ENCODE measurements at regions not wholly inside any gene's neighbourhood (a gene's known extent, or its start where the extent isn't known, plus 50 kb on each side); places are given as distances from the start of the nearest gene placed in this dataset.

GRCh38 chr11:112570333-112570732, 309.7 kb upstream of the PLET1 start:
- in situ Hi-C loops (cut with HindIII; ENCODE audit: low sequenced_read_pairs) = no loop called here

GRCh38 chr11:112579282-112579681, 318.6 kb upstream of the PLET1 start:
- in situ Hi-C loops (cut with HindIII; ENCODE audit: low sequenced_read_pairs) = no loop called here

GRCh38 chr11:112580864-112581263, 320.2 kb upstream of the PLET1 start:
- in situ Hi-C loops (cut with HindIII; ENCODE audit: low sequenced_read_pairs) = no loop called here

GRCh38 chr11:112581747-112582146, 321.1 kb upstream of the PLET1 start:
- in situ Hi-C loops (cut with HindIII; ENCODE audit: low sequenced_read_pairs) = no loop called here

GRCh38 chr11:112582366-112582765, 321.7 kb upstream of the PLET1 start:
- in situ Hi-C loops (cut with HindIII; ENCODE audit: low sequenced_read_pairs) = no loop called here

GRCh38 chr11:112583261-112583893, 322.7 kb upstream of the PLET1 start:
- in situ Hi-C loops (cut with HindIII; ENCODE audit: low sequenced_read_pairs) = no loop called here

GRCh38 chr11:112584672-112585071, 324.0 kb upstream of the PLET1 start:
- in situ Hi-C loops (cut with HindIII; ENCODE audit: low sequenced_read_pairs) = no loop called here

GRCh38 chr11:112587664-112588063, 327.0 kb upstream of the PLET1 start:
- in situ Hi-C loops (cut with HindIII; ENCODE audit: low sequenced_read_pairs) = no loop called here

- in situ Hi-C loops (cut with HindIII; ENCODE audit: low sequenced_read_pairs) = no loop called here
These were observed 327.6 kb upstream of the PLET1 start for GRCh38 chr11:112588252-112588694.

GRCh38 chr11:112589155-112589554, 328.5 kb upstream of the PLET1 start:
- in situ Hi-C loops (cut with HindIII; ENCODE audit: low sequenced_read_pairs) = no loop called here

- in situ Hi-C loops (cut with HindIII; ENCODE audit: low sequenced_read_pairs) = no loop called here
These were observed 330.1 kb upstream of the PLET1 start for GRCh38 chr11:112590764-112591163.

GRCh38 chr11:112593440-112593839, 332.8 kb upstream of the PLET1 start:
- in situ Hi-C loops (cut with HindIII; ENCODE audit: low sequenced_read_pairs) = no loop called here

- in situ Hi-C loops (cut with HindIII; ENCODE audit: low sequenced_read_pairs) = no loop called here
These were observed 335.7 kb upstream of the PLET1 start for GRCh38 chr11:112596324-112596723.

- in situ Hi-C loops (cut with HindIII; ENCODE audit: low sequenced_read_pairs) = no loop called here
These were observed 336.7 kb upstream of the PLET1 start for GRCh38 chr11:112597286-112597790.

- in situ Hi-C loops (cut with HindIII; ENCODE audit: low sequenced_read_pairs) = no loop called here
These were observed 338.6 kb upstream of the PLET1 start for GRCh38 chr11:112599265-112599664.

GRCh38 chr11:112599856-112600533, 339.3 kb upstream of the PLET1 start:
- in situ Hi-C loops (cut with HindIII; ENCODE audit: low sequenced_read_pairs) = no loop called here

GRCh38 chr11:112605093-112605666, 344.5 kb upstream of the PLET1 start:
- in situ Hi-C loops (cut with HindIII; ENCODE audit: low sequenced_read_pairs) = no loop called here

- in situ Hi-C loops (cut with HindIII; ENCODE audit: low sequenced_read_pairs) = no loop called here
These were observed 346.0 kb upstream of the PLET1 start for GRCh38 chr11:112606656-112607055.

GRCh38 chr11:112608509-112608908, 347.8 kb upstream of the PLET1 start:
- in situ Hi-C loops (cut with HindIII; ENCODE audit: low sequenced_read_pairs) = no loop called here

- in situ Hi-C loops (cut with HindIII; ENCODE audit: low sequenced_read_pairs) = no loop called here
These were observed 349.8 kb upstream of the PLET1 start for GRCh38 chr11:112610494-112610893.

- in situ Hi-C loops (cut with HindIII; ENCODE audit: low sequenced_read_pairs) = no loop called here
These were observed 350.0 kb upstream of the NCAM1 start for GRCh38 chr11:112610996-112611750.

Data from DLD1 (cell line).